ENCODE measurements at regions not wholly inside any gene's neighbourhood (a gene's known extent, or its start where the extent isn't known, plus 50 kb on each side); places are given as distances from the start of the nearest gene placed in this dataset.

DNA sequence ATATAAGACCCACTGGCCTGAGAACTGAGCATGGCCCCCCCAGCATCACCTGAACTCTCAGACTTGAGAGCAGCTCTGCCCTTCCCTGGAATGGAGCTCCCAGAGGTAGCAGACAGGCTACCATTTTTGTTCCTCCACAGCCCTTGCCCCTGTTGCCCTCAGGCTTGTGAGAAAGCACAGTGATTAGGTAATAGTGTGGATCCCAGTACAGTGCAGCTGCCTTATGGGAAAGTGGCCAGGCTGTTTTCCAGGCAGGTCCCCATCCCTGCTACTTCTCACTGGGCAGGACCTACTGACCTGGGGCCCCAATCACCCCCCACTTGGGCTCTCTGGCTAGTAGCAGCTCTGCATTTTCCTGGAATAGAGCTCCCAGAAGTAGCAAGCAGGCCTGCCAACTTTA lies 834.0 kb downstream of the DACH1 start:
- TF ChIP-seq, protein P1, sequence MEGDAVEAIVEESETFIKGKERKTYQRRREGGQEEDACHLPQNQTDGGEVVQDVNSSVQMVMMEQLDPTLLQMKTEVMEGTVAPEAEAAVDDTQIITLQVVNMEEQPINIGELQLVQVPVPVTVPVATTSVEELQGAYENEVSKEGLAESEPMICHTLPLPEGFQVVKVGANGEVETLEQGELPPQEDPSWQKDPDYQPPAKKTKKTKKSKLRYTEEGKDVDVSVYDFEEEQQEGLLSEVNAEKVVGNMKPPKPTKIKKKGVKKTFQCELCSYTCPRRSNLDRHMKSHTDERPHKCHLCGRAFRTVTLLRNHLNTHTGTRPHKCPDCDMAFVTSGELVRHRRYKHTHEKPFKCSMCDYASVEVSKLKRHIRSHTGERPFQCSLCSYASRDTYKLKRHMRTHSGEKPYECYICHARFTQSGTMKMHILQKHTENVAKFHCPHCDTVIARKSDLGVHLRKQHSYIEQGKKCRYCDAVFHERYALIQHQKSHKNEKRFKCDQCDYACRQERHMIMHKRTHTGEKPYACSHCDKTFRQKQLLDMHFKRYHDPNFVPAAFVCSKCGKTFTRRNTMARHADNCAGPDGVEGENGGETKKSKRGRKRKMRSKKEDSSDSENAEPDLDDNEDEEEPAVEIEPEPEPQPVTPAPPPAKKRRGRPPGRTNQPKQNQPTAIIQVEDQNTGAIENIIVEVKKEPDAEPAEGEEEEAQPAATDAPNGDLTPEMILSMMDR (IDR thresholded peaks at IDR 0.05) = no peak
- no peak for TF ChIP-seq ZFX (IDR thresholded peaks at IDR 0.05; ENCODE audit: borderline replicate concordance)
